ENCODE measurements at regions not wholly inside any gene's neighbourhood (a gene's known extent, or its start where the extent isn't known, plus 50 kb on each side); places are given as distances from the start of the nearest gene placed in this dataset.

DNA sequence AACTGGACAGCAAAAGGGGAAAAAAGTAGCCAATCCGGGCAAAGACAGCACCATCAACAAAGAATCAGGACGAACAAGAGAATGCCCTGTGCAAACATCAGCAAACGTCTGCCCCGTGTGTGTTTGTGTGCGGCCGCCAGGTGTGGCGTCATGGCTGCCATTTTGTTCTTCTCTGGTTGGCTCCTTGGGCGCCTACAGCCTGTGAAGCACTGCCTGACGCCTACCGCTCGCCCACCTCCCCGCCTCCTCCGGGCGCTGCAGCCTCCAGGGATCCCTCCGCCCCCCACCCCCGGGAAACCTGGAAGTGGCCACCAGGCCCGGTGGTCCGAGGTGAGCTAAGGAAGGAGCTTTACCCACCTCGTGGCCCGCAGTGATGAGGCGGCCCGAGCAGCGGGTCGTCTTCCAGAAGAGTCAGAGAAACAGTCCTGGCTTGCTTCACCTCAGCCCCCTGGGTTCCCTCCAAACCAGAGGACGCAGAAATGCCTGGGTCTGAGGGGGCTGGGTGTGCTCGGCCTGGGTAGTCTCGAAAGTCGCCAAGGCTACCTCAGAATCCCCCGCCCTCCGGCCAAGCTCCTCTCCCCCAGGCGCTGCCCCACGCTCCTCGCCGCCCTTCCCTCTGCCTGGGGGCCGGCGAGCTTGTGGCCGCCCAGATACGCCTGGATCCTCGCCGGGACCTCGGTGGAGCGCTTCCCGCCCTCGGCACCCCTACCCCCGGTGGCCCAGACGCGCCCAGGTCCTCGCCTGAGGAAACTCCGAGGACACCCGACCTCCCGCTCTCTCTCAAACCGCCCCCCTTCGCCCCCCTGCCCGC is 61.8 kb upstream of the IL6 start:
- Mint-ChIP-seq H3K9me3 (peaks cover 10% of the 10 kb centered on the region), H3K4me3 (no peak overlapping the region), H3K4me1 (peaks cover 41% of the 10 kb centered on the region), H3K27me3 (peaks cover 11% of the 10 kb centered on the region), H3K27ac (no peak overlapping the region), H3K36me3 (peaks cover 25% of the 10 kb centered on the region)
- DNase-seq (no peak), ATAC-seq (ENCODE audit: low read depth) (no peak)
- POLR2A ChIA-PET, result interaction anchor here (0.5 kb wide), 1 partner anchor 26 kb away, joined by 4 read pairs; no protein-coding TSS in a partner anchor

DNA sequence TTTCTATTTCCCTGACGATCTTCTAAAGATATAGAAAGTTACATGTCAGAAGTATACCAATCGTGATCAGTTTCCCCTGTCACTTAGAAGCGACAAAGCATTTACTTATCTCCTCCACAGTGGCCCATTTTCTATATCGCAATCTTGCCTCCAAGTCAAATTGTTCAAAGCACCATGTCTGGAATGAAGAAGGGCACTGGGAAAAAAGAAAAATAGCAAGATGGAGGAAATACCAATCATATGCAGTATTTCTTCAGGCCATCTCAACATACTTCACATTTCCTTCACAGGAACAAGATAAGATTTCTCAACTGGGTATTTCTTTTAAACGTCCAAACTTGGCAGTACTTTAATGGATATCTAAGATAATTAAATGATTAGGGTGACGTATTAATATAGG is 63.3 kb upstream of the IL6 start:
- Mint-ChIP-seq H3K27me3 (peaks cover 11% of the 10 kb centered on the region), H3K4me3 (no peak overlapping the region), H3K9me3 (peaks cover 10% of the 10 kb centered on the region), H3K36me3 (peaks cover 24% of the 10 kb centered on the region), H3K4me1 (peaks cover 41% of the 10 kb centered on the region), H3K27ac (no peak overlapping the region)
- ATAC-seq (ENCODE audit: low read depth), result no peak
- POLR2A ChIA-PET, result no interaction called here
- no peak for DNase-seq

DNA sequence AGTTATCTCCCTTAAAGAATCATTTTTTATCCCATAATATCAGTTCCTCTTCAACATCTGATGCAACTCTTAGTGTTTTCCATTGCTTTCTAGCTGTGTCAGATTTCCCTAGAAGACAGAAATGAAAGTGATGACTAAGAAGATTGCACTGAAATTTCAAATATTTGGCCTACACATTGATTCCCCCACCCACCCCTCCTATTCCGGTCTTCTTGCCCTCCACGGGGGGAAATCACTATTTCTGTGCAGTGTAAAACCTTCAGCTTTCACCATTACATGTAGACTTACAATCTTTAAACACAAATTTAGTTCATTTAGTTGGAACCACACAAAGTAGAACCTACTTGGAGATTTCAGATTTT is 63.7 kb upstream of the IL6 start:
- H3K36me3 Mint-ChIP-seq, result peaks cover 23% of the 10 kb centered on the region
- H3K4me3 Mint-ChIP-seq, result no peak overlapping the region
- H3K4me1 Mint-ChIP-seq, result peaks cover 41% of the 10 kb centered on the region
- ATAC-seq (ENCODE audit: low read depth) (no peak), DNase-seq (no peak)
- H3K9me3 Mint-ChIP-seq, result peaks cover 9% of the 10 kb centered on the region
- H3K27me3 Mint-ChIP-seq, result peaks cover 11% of the 10 kb centered on the region
- H3K27ac Mint-ChIP-seq, result no peak overlapping the region
- POLR2A ChIA-PET, result no interaction called here

DNA sequence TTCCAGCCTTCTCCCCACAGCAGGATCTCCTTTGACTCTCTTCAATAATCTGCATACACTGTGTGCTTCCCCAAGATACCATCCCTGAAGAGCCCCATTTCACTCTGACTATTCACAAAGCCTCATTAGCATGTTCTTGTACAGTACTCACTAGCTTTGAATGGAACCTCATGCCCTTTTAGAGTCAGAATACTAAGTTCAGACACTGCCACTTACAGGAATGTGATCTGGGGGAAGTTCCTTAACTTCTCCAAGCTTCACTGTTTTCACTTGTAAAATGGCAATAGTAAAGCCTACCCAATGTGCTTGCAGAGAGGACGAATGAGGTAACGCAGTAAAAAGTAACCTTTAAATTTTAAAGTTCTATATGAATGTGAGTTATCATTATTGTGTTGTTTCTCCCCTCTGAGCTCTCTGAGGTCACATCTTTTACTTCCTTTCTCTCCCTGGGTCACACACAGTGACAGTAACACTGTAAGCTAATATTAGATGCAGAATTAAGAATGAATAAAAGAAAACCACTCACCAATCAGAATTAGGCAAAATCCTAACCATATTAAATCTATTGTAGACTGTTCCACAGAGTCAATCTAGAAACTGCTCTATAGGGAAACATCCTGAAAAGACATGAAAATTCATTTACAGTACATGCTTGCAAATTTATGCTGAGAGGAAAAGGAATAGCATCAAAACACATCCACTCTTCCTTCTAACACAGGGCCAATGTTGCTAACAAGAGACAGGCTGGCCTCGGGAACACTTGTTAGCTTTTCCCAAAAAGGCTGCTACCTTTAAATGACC is 64.2 kb upstream of the IL6 start:
- Mint-ChIP-seq H3K27ac (no peak overlapping the region), H3K36me3 (peaks cover 19% of the 10 kb centered on the region), H3K27me3 (peaks cover 11% of the 10 kb centered on the region), H3K9me3 (peaks cover 9% of the 10 kb centered on the region), H3K4me3 (no peak overlapping the region), H3K4me1 (peaks cover 41% of the 10 kb centered on the region)
- no peak for DNase-seq
- no peak for ATAC-seq (ENCODE audit: low read depth)
- POLR2A ChIA-PET, result no interaction called here

DNA sequence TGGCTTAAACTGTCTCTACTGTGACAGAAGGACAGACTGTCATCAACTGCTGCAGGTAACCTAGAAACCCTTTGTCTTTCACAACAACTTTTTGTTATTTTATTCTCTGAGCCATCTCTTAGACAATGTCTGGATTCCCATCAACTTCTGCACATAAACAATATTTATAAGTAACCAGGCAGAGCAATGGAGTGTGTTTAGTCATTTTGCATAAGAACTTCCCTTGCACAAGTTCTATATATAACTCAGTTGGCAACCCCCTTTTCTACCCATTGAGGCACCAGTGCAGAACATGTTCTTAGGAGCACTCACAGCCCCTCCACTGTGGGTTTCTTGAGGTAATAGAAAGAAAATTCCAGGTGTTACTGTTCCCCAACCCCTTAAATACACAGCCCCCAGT is 65.0 kb upstream of the IL6 start:
- POLR2A ChIA-PET, result no interaction called here
- DNase-seq (no peak), ATAC-seq (ENCODE audit: low read depth) (no peak)
- no peak overlapping the region for H3K4me3 Mint-ChIP-seq
- H3K9me3 Mint-ChIP-seq, result peaks cover 9% of the 10 kb centered on the region
- H3K4me1 Mint-ChIP-seq, result peaks cover 41% of the 10 kb centered on the region
- H3K27ac Mint-ChIP-seq, result no peak overlapping the region
- peaks cover 11% of the 10 kb centered on the region for H3K27me3 Mint-ChIP-seq
- H3K36me3 Mint-ChIP-seq, result peaks cover 18% of the 10 kb centered on the region

DNA sequence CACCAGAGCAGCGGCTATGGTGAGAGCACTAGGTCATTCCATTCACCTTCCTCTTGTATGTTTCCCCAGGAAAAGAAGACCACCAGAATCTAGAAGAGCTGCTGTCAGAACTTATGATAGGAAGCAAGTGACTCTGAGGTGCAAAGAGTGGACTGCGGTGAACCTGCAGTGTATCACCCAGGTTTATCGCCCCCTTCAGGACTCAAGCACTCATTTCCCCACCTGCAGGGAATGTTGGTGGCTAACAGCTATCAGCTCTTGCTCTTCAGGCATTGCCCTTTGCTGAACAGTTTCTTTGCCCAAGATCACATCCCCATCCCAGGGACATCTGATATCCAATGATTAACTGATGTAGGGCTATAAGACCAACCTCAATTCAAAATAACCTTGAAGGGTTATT is 66.3 kb upstream of the IL6 start:
- peaks cover 32% of the 10 kb centered on the region for H3K4me1 Mint-ChIP-seq
- no peak overlapping the region for H3K27ac Mint-ChIP-seq
- H3K4me3 Mint-ChIP-seq, result no peak overlapping the region
- peaks cover 14% of the 10 kb centered on the region for H3K36me3 Mint-ChIP-seq
- H3K27me3 Mint-ChIP-seq, result peaks cover 13% of the 10 kb centered on the region
- H3K9me3 Mint-ChIP-seq, result peaks cover 7% of the 10 kb centered on the region
- ATAC-seq (ENCODE audit: low read depth), result no peak
- POLR2A ChIA-PET, result no interaction called here
- DNase-seq, result no peak

DNA sequence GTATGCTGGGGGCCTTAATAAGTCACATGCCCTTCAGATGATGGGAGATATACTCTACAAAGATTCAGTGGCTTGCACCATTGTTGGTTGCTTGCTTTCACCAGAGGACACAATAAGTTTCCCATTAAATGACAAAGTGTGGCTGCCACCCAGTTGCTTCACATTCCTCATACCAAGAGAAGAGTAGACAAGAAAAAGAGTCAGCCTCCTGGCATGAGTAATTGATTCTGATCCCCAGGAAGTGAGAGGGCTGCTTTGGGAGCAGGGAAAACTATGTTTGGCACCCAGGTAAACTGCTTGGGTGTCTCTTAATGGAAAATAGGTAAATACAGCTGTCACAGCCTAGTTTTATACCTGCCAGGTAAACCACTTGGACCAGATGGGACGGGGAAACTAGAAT is 66.7 kb upstream of the IL6 start:
- no peak overlapping the region for H3K27ac Mint-ChIP-seq
- no peak for ATAC-seq (ENCODE audit: low read depth)

DNA sequence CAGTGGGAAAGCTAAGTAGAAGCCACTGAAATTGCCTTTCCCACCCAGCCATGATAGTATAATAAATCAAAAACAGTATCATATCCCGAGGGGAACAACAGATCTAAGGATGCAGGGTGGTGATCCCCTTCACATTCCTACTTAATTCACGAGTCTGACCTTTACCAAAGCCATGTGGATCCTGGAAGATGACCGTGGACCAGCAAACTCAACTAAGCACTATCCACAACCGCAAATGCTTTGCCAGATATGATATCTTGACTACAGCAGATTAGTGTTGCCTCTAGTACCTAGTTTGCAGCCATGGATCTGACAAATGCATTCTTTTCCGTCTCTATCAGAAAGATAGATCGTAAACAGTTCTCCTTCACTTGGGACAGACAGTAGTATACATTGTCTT is 67.3 kb upstream of the IL6 start:
- POLR2A ChIA-PET, result no interaction called here
- peaks cover 13% of the 10 kb centered on the region for H3K27me3 Mint-ChIP-seq
- no peak overlapping the region for H3K4me3 Mint-ChIP-seq
- peaks cover 30% of the 10 kb centered on the region for H3K4me1 Mint-ChIP-seq
- peaks cover 7% of the 10 kb centered on the region for H3K9me3 Mint-ChIP-seq
- no peak for DNase-seq
- ATAC-seq (ENCODE audit: low read depth), result no peak
- H3K36me3 Mint-ChIP-seq, result peaks cover 12% of the 10 kb centered on the region
- H3K27ac Mint-ChIP-seq, result no peak overlapping the region

More for the DNA sequence above, 66.7 kb upstream of the IL6 start:
- DNase-seq, result no peak
- Mint-ChIP-seq H3K9me3 (peaks cover 7% of the 10 kb centered on the region), H3K4me1 (peaks cover 30% of the 10 kb centered on the region), H3K27me3 (peaks cover 13% of the 10 kb centered on the region), H3K36me3 (peaks cover 12% of the 10 kb centered on the region), H3K4me3 (no peak overlapping the region)
- POLR2A ChIA-PET, result interaction anchor here (0.5 kb wide), 1 partner anchor 69 kb away, joined by 5 read pairs; no protein-coding TSS in a partner anchor

DNA sequence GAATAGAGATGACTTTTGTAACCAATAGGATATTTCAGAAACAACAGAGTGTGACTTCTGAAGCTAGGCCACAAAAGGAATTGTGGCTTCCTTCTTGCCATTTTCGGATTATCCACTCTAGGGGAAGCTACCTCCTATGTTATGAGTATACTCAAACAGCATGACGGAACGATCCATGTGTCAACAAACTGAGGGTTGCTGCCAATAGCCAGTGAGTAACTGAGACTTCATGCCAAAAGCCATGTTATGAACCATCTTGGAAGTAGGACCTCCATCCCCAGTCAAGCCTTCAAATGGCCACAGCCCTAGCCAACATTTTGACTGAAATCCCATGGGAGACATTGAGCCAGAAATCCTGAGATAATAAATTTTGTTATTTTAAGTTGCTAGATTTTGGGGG is 69.0 kb upstream of the IL6 start:
- ATAC-seq (ENCODE audit: low read depth) (no peak), DNase-seq (no peak)
- Mint-ChIP-seq H3K27me3 (peaks cover 11% of the 10 kb centered on the region), H3K4me3 (no peak overlapping the region), H3K27ac (peak overlapping the region; percentile 30), H3K4me1 (peaks cover 32% of the 10 kb centered on the region), H3K9me3 (peaks cover 2% of the 10 kb centered on the region), H3K36me3 (peaks cover 6% of the 10 kb centered on the region)
- POLR2A ChIA-PET, result no interaction called here

DNA sequence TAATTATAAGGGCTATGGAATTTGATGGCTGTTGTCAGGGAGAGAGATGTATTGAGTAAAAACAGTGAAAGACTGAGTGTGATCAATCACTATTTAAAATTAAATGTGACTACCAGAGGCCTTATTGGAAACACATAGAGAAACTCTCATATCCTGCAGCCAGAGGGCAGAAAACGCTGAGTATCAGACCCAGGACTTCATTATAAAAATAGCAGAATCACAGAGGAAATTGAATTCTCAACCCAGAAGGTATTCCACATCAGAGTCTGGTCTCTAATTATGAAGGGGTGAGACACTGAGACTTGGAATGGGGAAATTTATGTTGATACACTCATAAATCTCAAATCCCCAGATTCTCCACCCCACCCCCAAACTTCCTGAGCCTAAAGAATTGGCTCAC is 69.5 kb upstream of the IL6 start:
- DNase-seq, result no peak
- Mint-ChIP-seq H3K27ac (no peak overlapping the region), H3K36me3 (peaks cover 6% of the 10 kb centered on the region), H3K27me3 (peaks cover 15% of the 10 kb centered on the region), H3K4me3 (no peak overlapping the region), H3K4me1 (peaks cover 28% of the 10 kb centered on the region), H3K9me3 (peaks cover 4% of the 10 kb centered on the region)
- POLR2A ChIA-PET, result no interaction called here
- ATAC-seq (ENCODE audit: low read depth), result no peak

DNA sequence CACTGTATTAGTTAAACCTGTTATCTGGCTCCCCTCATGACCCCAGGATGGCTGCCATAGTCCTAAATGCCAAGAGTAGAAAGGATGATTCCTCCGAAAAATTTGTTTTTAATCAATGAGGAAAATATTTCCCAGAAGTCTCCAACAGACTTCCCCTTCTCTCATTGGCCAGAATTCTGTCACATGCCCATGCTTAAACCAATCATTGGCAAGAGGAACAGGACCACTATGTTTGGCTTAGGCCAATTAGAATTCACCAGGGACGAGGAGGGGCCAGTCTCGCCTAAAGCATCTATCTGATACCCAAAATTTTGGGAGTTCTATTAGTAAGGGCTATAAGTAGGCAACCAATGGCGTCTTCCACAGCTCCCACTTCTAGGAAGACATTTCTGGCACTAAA is 71.2 kb upstream of the IL6 start:
- peaks cover 5% of the 10 kb centered on the region for H3K36me3 Mint-ChIP-seq
- DNase-seq, result no peak
- peaks cover 20% of the 10 kb centered on the region for H3K4me1 Mint-ChIP-seq
- no peak overlapping the region for H3K4me3 Mint-ChIP-seq
- no peak for ATAC-seq (ENCODE audit: low read depth)
- POLR2A ChIA-PET, result no interaction called here
- H3K27me3 Mint-ChIP-seq, result peaks cover 6% of the 10 kb centered on the region
- H3K27ac Mint-ChIP-seq, result no peak overlapping the region
- peaks cover 5% of the 10 kb centered on the region for H3K9me3 Mint-ChIP-seq

DNA sequence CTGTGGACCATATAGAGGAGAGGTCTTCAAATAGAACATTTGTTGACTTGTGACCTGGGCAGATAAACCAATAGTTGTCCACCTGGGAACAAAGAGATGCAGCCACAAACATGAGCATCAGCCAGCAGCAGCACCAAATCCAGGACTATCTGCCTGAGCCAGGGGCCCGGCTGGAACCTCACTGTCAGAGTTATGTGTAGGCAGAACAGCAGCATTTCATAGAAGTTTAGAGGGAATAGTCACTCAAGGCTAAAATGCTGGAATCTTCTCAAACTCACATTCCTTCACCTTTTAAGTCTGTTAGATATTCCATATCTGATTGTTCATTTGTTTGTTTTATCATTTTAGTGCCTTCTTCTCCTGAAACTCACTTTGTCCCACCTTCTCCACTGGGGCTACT is 72.2 kb upstream of the IL6 start:
- H3K27me3 Mint-ChIP-seq, result peaks cover 6% of the 10 kb centered on the region
- peaks cover 10% of the 10 kb centered on the region for H3K9me3 Mint-ChIP-seq
- no peak overlapping the region for H3K4me3 Mint-ChIP-seq
- peaks cover 8% of the 10 kb centered on the region for H3K36me3 Mint-ChIP-seq
- no peak for DNase-seq
- peaks cover 15% of the 10 kb centered on the region for H3K4me1 Mint-ChIP-seq
- H3K27ac Mint-ChIP-seq, result no peak overlapping the region
- no peak for ATAC-seq (ENCODE audit: low read depth)
- POLR2A ChIA-PET, result no interaction called here

DNA sequence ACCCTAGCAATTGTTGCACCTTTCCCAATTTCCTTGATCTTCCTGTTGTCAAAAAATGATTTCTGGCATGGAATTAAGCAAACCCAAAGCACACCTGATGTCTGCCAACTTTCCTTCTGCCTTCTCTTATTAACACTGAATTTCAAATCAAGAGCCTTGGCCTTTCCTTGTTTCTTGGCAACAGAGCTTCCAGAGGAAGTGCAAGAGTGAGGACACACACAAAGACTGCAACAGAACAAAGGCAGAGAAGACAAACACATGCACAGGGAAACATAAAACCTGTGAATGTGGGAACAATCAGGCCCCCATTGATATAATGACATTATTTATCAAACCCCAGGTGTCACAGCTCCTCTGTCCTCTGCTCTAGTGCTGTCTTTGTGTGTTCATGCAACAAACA is 73.0 kb upstream of the IL6 start:
- H3K27me3 Mint-ChIP-seq, result peaks cover 6% of the 10 kb centered on the region
- POLR2A ChIA-PET, result no interaction called here
- ATAC-seq (ENCODE audit: low read depth) (no peak), DNase-seq (no peak)
- H3K4me3 Mint-ChIP-seq, result no peak overlapping the region
- H3K4me1 Mint-ChIP-seq, result peaks cover 15% of the 10 kb centered on the region
- peaks cover 10% of the 10 kb centered on the region for H3K9me3 Mint-ChIP-seq
- H3K36me3 Mint-ChIP-seq, result peaks cover 12% of the 10 kb centered on the region
- no peak overlapping the region for H3K27ac Mint-ChIP-seq
